ENCODE measurements at regions not wholly inside any gene's neighbourhood (a gene's known extent, or its start where the extent isn't known, plus 50 kb on each side); places are given as distances from the start of the nearest gene placed in this dataset.

DNA sequence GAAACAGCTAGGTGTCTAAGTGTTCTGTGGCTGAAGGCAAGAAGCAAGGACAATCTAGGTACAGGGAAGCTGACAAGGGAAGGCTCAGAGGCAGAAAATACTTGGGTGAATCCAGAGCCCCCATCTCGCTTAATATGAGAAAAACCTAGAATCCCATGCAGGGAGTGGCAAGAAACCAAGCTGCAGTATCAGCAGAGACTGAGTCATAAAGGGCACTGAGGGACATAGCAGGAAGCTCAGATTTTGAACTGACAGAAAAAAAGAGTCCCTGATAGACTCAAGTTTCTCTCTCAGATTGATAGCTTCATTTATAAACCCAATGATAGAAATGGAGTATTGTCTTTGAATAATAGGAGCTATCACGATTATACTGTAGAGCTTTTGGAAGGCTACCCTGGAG lies 77.3 kb upstream of the KCNJ15 start:
- no peak overlapping the region for H3K27ac ChIP-seq
- no peak for DNase-seq
- no peaks in the 10 kb centered on the region for H3K9me3 ChIP-seq
- intact Hi-C loops (cut with DNase I) = no loop called here
- 82 to 89% (median 89%) methylated on average over 2 of the region's 2 CpGs for WGBS, 3 donors
- TF ChIP-seq, protein P1, sequence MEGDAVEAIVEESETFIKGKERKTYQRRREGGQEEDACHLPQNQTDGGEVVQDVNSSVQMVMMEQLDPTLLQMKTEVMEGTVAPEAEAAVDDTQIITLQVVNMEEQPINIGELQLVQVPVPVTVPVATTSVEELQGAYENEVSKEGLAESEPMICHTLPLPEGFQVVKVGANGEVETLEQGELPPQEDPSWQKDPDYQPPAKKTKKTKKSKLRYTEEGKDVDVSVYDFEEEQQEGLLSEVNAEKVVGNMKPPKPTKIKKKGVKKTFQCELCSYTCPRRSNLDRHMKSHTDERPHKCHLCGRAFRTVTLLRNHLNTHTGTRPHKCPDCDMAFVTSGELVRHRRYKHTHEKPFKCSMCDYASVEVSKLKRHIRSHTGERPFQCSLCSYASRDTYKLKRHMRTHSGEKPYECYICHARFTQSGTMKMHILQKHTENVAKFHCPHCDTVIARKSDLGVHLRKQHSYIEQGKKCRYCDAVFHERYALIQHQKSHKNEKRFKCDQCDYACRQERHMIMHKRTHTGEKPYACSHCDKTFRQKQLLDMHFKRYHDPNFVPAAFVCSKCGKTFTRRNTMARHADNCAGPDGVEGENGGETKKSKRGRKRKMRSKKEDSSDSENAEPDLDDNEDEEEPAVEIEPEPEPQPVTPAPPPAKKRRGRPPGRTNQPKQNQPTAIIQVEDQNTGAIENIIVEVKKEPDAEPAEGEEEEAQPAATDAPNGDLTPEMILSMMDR (IDR thresholded peaks at IDR 0.05) = no peak
- no peak overlapping the region for H3K4me3 ChIP-seq
- no peaks in the 10 kb centered on the region for H3K4me1 ChIP-seq (ENCODE audit: insufficient read depth)
- H3K27me3 ChIP-seq = no peaks in the 10 kb centered on the region
- H3K36me3 ChIP-seq = no peaks in the 10 kb centered on the region

DNA sequence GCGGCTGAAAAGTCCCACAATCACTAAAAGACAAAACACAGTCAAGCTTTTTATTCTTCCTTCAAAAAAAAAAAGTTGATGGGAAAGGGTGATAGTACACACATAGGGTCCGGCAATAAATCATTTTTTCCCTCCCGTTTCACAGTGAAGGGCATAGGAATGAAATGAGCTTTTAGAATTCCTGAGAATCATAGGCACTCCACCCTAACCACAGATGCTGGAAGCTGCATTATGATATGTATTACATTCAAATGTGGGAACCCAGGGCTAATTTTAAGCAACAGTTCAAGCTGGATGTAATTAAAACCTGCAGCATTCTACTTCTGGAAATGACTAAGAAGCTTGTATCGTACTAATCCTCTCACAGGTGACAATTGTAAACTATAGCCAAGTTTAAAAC lies 75.7 kb upstream of the KCNJ15 start:
- H3K27me3 ChIP-seq = no peaks in the 10 kb centered on the region
- H3K9me3 ChIP-seq = no peaks in the 10 kb centered on the region
- H3K4me1 ChIP-seq (ENCODE audit: insufficient read depth) = no peaks in the 10 kb centered on the region
- WGBS, 3 donors = 71 to 84% (median 83%) methylated on average over 4 of the region's 4 CpGs
- TF ChIP-seq EP300 (IDR thresholded peaks at IDR 0.05) (no peak), POLR2A (IDR thresholded peaks at IDR 0.05) (no peak)
- TF ChIP-seq, protein P1 (IDR thresholded peaks at IDR 0.05) = no peak
- DNase-seq = no peak
- no peak overlapping the region for H3K4me3 ChIP-seq
- no peaks in the 10 kb centered on the region for H3K36me3 ChIP-seq
- H3K27ac ChIP-seq = no peak overlapping the region
- intact Hi-C loops (cut with DNase I) = no loop called here

DNA sequence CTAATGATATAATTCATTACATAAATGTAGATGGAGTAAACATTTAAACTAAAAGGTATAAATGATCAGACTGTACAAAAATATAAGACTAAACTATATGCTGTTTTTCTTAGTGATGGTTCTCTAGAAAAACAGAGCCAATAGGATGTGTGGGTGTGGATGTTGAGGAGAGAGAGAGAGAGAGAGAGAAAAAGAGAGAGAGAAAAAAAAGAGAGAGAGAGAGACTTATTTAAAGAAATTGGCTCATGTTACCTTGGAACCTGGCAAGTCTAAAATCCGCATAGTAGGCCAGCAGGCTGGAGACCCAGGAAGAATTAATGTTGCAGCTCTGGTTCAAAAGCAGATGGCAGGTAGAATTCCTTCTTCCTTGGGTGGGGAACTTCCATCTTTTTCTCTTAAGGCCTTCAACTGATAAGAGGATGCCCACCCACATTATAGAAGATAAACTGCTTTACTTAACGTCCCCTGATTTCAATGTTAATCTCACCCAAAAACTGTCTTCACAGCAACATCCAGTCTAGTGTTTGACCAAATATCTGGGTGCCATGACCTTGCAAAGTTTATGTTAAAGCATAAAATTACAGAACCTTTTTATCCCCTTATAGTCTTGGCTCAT lies 74.3 kb upstream of the KCNJ15 start:
- WGBS, 3 donors = 54 to 74% (median 62%) methylated on average over 2 of the region's 2 CpGs
- no peak for TF ChIP-seq POLR2A (IDR thresholded peaks at IDR 0.05)
- no peak overlapping the region for H3K27ac ChIP-seq
- H3K36me3 ChIP-seq = no peaks in the 10 kb centered on the region
- no peaks in the 10 kb centered on the region for H3K9me3 ChIP-seq
- no peaks in the 10 kb centered on the region for H3K27me3 ChIP-seq
- intact Hi-C loops (cut with DNase I) = no loop called here
- H3K4me1 ChIP-seq (ENCODE audit: insufficient read depth) = no peaks in the 10 kb centered on the region
- no peak for DNase-seq
- H3K4me3 ChIP-seq = no peak overlapping the region

DNA sequence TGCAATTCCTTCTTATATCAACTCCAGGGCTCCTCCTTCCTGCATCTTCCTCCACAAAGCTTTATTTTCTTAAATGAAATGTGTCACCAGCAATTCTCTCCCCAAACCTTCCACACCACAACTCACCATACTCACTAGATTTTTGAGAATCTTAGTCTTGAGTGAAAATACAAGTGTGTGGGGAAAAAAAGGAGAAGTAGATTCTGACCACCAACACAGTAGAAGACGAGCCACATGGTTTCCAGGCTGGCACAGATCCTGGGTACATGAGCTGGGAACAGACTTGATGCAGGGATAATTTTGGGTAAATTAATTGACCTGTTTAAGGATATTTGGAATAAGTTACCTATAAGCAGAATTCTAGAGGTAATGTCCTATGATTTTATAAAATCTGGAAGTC lies 72.8 kb upstream of the KCNJ15 start:
- intact Hi-C loops (cut with DNase I) = no loop called here
- DNase-seq = no peak
- H3K4me3 ChIP-seq = no peak overlapping the region
- H3K9me3 ChIP-seq = no peaks in the 10 kb centered on the region
- no peak overlapping the region for H3K27ac ChIP-seq
- no peaks in the 10 kb centered on the region for H3K27me3 ChIP-seq
- H3K4me1 ChIP-seq (ENCODE audit: insufficient read depth) = no peaks in the 10 kb centered on the region
- TF ChIP-seq, protein P1 (IDR thresholded peaks at IDR 0.05) = no peak
- TF ChIP-seq POLR2A (IDR thresholded peaks at IDR 0.05) (no peak), EP300 (IDR thresholded peaks at IDR 0.05) (no peak)
- WGBS, 3 donors = 83 to 88% (median 84%) methylated on average over 1 of the region's 1 CpG
- no peaks in the 10 kb centered on the region for H3K36me3 ChIP-seq

DNA sequence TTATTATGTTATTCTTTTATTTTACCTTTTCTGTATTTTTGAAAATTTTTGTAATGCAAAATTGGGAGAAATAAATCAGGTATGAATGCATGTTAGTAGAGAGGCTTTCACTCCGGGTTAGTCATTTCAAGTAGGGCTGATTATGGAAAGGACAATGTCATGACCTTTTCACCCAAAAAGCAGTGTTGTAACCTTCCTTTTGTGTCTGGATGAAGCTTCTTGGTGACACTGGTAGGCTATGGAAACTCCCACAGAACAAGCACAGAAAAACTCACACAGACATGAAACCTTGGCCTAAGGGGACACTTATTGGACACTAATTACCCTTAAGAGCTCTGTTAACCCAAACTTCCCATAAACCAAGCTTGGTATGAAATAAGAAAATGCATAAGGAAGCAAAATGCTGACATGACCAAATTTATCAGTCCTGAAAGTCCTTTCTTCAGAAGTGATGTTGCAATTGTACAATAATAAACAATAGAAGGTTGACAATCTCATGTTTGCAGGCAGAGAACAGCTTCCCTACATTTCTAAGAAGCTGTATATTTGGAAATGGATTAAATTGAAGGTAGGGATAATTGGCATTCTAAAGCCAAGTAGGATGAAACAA lies 70.0 kb upstream of the KCNJ15 start:
- Histone ChIP-seq H3K4me1 (ENCODE audit: insufficient read depth) (no peaks in the 10 kb centered on the region), H3K36me3 (no peaks in the 10 kb centered on the region), H3K27me3 (no peaks in the 10 kb centered on the region), H3K4me3 (no peak overlapping the region), H3K27ac (no peak overlapping the region), H3K9me3 (no peaks in the 10 kb centered on the region)
- intact Hi-C loops (cut with DNase I) = no loop called here
- DNase-seq = no peak
- WGBS, 3 donors = 90 to 93% (median 92%) methylated on average over 1 of the region's 1 CpG
- TF ChIP-seq POLR2A (IDR thresholded peaks at IDR 0.05) (no peak), EP300 (IDR thresholded peaks at IDR 0.05) (no peak)
- TF ChIP-seq, protein P1 (IDR thresholded peaks at IDR 0.05) = no peak
